Stimulated activated CD4-positive, alpha-beta T cell treated with anti-CD3 and anti-CD28 coated beads, Interleukin-12 subunit alpha, Interleukin-12 subunit beta, amount 100 ng/mL, for 48 hours (primary cell): ENCODE measurements at regions not wholly inside any gene's neighbourhood (a gene's known extent, or its start where the extent isn't known, plus 50 kb on each side); places are given as distances from the start of the nearest gene placed in this dataset.
A peak's percentile ranks its signal among the peaks of the same experiment; 100 is the strongest.
"Not testable (repeated sequence)": the region's sequence is repeated elsewhere in the genome, so short reads cannot be mapped to it uniquely, and the experiment has no call there.

ENCODE experiments used
- DNase-seq, 3 donors: peaks; one replicate each; pipeline ENCODE4 v3.0.0-alpha.2; 2020; ENCODE audit warnings: low read depth in 2 of 3, low spot score in 1 of 3

- peak; percentile 58 to 69 (median 68) for DNase-seq
Measured at GRCh38 chr4:3954540-3955320, 188.5 kb downstream of the ADRA2C start.

- peak; percentile 97 to 99 (median 97) for DNase-seq
Measured at GRCh38 chr4:3955321-3956164, 189.4 kb downstream of the ADRA2C start.

- DNase-seq: not testable (repeated sequence)
Measured at GRCh38 chr4:3956165-3956867, 190.1 kb downstream of the ADRA2C start.

GRCh38 chr4:3961091-3961672 lies 195.0 kb downstream of the ADRA2C start:
- DNase-seq: not testable (repeated sequence)

- DNase-seq: not testable (repeated sequence)
Measured at GRCh38 chr4:3964572-3965278, 198.5 kb downstream of the ADRA2C start.

- not testable (repeated sequence) for DNase-seq
Measured at GRCh38 chr4:3967204-3967603, 201.0 kb downstream of the ADRA2C start.

GRCh38 chr4:3972626-3973025 lies 206.4 kb downstream of the ADRA2C start:
- DNase-seq: not testable (repeated sequence)

GRCh38 chr4:3973581-3974200 lies 207.5 kb downstream of the ADRA2C start:
- not testable (repeated sequence) for DNase-seq

- not testable (repeated sequence) for DNase-seq
Measured at GRCh38 chr4:3983518-3984125, 217.4 kb downstream of the ADRA2C start.

- not testable (repeated sequence) for DNase-seq
Measured at GRCh38 chr4:3984796-3985195, 218.6 kb downstream of the ADRA2C start.

GRCh38 chr4:3986412-3986811 lies 220.2 kb downstream of the ADRA2C start:
- DNase-seq: not testable (repeated sequence)

GRCh38 chr4:3997386-3997785 lies 229.3 kb downstream of the OTOP1 start:
- not testable (repeated sequence) for DNase-seq

- DNase-seq: not testable (repeated sequence)
Measured at GRCh38 chr4:4004036-4004435, 222.7 kb downstream of the OTOP1 start.

GRCh38 chr4:4004702-4005101 lies 222.0 kb downstream of the OTOP1 start:
- not testable (repeated sequence) for DNase-seq

GRCh38 chr4:4006356-4006755 lies 220.4 kb downstream of the OTOP1 start:
- DNase-seq: not testable (repeated sequence)

- DNase-seq: not testable (repeated sequence)
Measured at GRCh38 chr4:4019071-4019470, 207.7 kb downstream of the OTOP1 start.

GRCh38 chr4:4021161-4021560 lies 205.6 kb downstream of the OTOP1 start:
- DNase-seq: not testable (repeated sequence)

GRCh38 chr4:4026708-4027107 lies 200.0 kb downstream of the OTOP1 start:
- not testable (repeated sequence) for DNase-seq

- not testable (repeated sequence) for DNase-seq
Measured at GRCh38 chr4:4028752-4029151, 198.0 kb downstream of the OTOP1 start.
